DND-41 (cell line): ENCODE measurements at regions not wholly inside any gene's neighbourhood (a gene's known extent, or its start where the extent isn't known, plus 50 kb on each side); places are given as distances from the start of the nearest gene placed in this dataset.

Source experiments
- ATAC-seq: fragments of 200-7000 bp; cut with Tn5 transposase; 3 replicates; pipeline ENCODE4 v1.9.1; 2021; ENCODE audit warnings: low read depth; ENCODE audit not compliant: insufficient read depth
- DNase-seq: peaks from one replicate; pipeline ENCODE4 v3.0.0-alpha.2; 2020
- H2AFZ ChIP-seq: 2 replicates; pipeline ENCODE4 v1.6.0; 2012; ENCODE audit warnings: low read depth, low read length
- H3K27ac ChIP-seq: 2 replicates; pipeline ENCODE4 v1.5.1; 2012; ENCODE audit warnings: low read length, inconsistent platforms
- H3K27me3 ChIP-seq: fragments of 200-600 bp; sonication (generic); 2 replicates; pipeline ENCODE4 v1.6.0; 2012; ENCODE audit warnings: low read length, mild to moderate bottlenecking, inconsistent platforms; ENCODE audit not compliant: insufficient read depth, poor library complexity
- H3K36me3 ChIP-seq: 2 replicates; pipeline ENCODE4 v1.5.1; 2012; ENCODE audit warnings: low read length, inconsistent platforms; ENCODE audit not compliant: insufficient read depth
- H3K4me1 ChIP-seq: 2 replicates; pipeline ENCODE4 v1.5.1; 2012; ENCODE audit warnings: mild to moderate bottlenecking, low read length; ENCODE audit not compliant: insufficient read depth
- H3K4me2 ChIP-seq: 2 replicates; pipeline ENCODE4 v1.6.0; 2012; ENCODE audit warnings: mild to moderate bottlenecking, moderate library complexity, low read length, inconsistent platforms; ENCODE audit not compliant: insufficient read depth
- H3K4me3 ChIP-seq, 2 experiments: fragments of 200-600 bp in 1 of 2; shearing (Covaris generic) in 1 of 2; 2 replicates each; pipeline ENCODE4 v1.5.1; 2012 to 2016; ENCODE audit warnings: inconsistent platforms in 2 of 2, low read length in 2 of 2, mild to moderate bottlenecking in 2 of 2, low read depth in 1 of 2, moderate library complexity in 1 of 2
- H3K79me2 ChIP-seq: 2 replicates; pipeline ENCODE4 v1.6.0; 2012; ENCODE audit warnings: low read length, inconsistent platforms; ENCODE audit not compliant: insufficient read depth
- H3K9ac ChIP-seq: 2 replicates; pipeline ENCODE4 v1.6.0; 2012; ENCODE audit warnings: low read depth, mild to moderate bottlenecking, inconsistent platforms, low read length, moderate library complexity
- H3K9me3 ChIP-seq: 2 replicates; pipeline ENCODE4 v1.5.1; 2012; ENCODE audit warnings: low read length, moderate library complexity, mild to moderate bottlenecking, inconsistent platforms; ENCODE audit not compliant: insufficient read depth, severe bottlenecking
- H4K20me1 ChIP-seq: 2 replicates; pipeline ENCODE4 v1.6.0; 2012; ENCODE audit warnings: low read length; ENCODE audit not compliant: insufficient read depth
- CTCF ChIP-seq: IDR thresholded peaks from 2 replicates; pipeline ENCODE4 v1.5.1; 2012; ENCODE audit warnings: borderline replicate concordance, low read length, moderate library complexity, mild to moderate bottlenecking; ENCODE audit not compliant: poor library complexity, severe bottlenecking; ENCODE audit errors: extremely low read depth
- EZH2 ChIP-seq: IDR thresholded peaks from 3 replicates; pipeline ENCODE4 v1.6.1; 2012; ENCODE audit warnings: borderline replicate concordance, low read depth, mild to moderate bottlenecking, moderate library complexity, low read length, inconsistent platforms; ENCODE audit not compliant: severe bottlenecking

- Histone ChIP-seq H3K79me2 (no peaks in the 10 kb centered on the region), H3K4me2 (no peak overlapping the region), H3K9ac (no peak overlapping the region), H3K27ac (no peak overlapping the region), H3K9me3 (no peaks in the 10 kb centered on the region), H3K4me1 (no peaks in the 10 kb centered on the region), H2AFZ (no peak overlapping the region), H3K4me3 (no peak overlapping the region), H3K27me3 (no peaks in the 10 kb centered on the region), H3K36me3 (no peaks in the 10 kb centered on the region), H4K20me1 (no peaks in the 10 kb centered on the region)
- TF ChIP-seq CTCF: no peak
- no peak for TF ChIP-seq EZH2
- DNase-seq (no peak), ATAC-seq (no peak)
These were observed 1042.7 kb downstream of the EPHA7 start for GRCh38 chr6:92376691-92377090.

- no peak for DNase-seq
- Histone ChIP-seq H3K27ac (no peak overlapping the region), H3K4me1 (no peaks in the 10 kb centered on the region), H3K4me2 (no peak overlapping the region), H2AFZ (no peak overlapping the region), H3K36me3 (no peaks in the 10 kb centered on the region), H3K4me3 (no peak overlapping the region), H3K9me3 (no peaks in the 10 kb centered on the region), H3K79me2 (no peaks in the 10 kb centered on the region), H4K20me1 (no peaks in the 10 kb centered on the region), H3K27me3 (no peaks in the 10 kb centered on the region), H3K9ac (no peak overlapping the region)
- no peak for ATAC-seq
- TF ChIP-seq EZH2: no peak
These were observed 1047.8 kb downstream of the EPHA7 start for GRCh38 chr6:92371211-92372208.

GRCh38 chr6:92369309-92369708 lies 1050.0 kb downstream of the EPHA7 start:
- Histone ChIP-seq H3K4me2 (no peak overlapping the region), H3K79me2 (no peaks in the 10 kb centered on the region), H3K4me3 (no peak overlapping the region), H3K27ac (no peak overlapping the region), H2AFZ (no peak overlapping the region), H3K36me3 (no peaks in the 10 kb centered on the region), H4K20me1 (no peaks in the 10 kb centered on the region), H3K9me3 (no peaks in the 10 kb centered on the region), H3K4me1 (no peaks in the 10 kb centered on the region), H3K27me3 (no peaks in the 10 kb centered on the region), H3K9ac (no peak overlapping the region)
- TF ChIP-seq CTCF: no peak
- no peak for TF ChIP-seq EZH2
- no peak for DNase-seq
- no peak for ATAC-seq

GRCh38 chr6:92364948-92365541 lies 1054.3 kb downstream of the EPHA7 start:
- no peak overlapping the region for H2AFZ ChIP-seq
- no peak overlapping the region for H3K9ac ChIP-seq
- no peaks in the 10 kb centered on the region for H3K36me3 ChIP-seq
- no peaks in the 10 kb centered on the region for H3K27me3 ChIP-seq
- no peak overlapping the region for H3K4me3 ChIP-seq
- DNase-seq (no peak), ATAC-seq (no peak)
- no peaks in the 10 kb centered on the region for H3K9me3 ChIP-seq
- no peaks in the 10 kb centered on the region for H3K79me2 ChIP-seq
- no peaks in the 10 kb centered on the region for H4K20me1 ChIP-seq
- H3K4me2 ChIP-seq: no peak overlapping the region
- TF ChIP-seq CTCF (no peak), EZH2 (no peak)
- no peak overlapping the region for H3K27ac ChIP-seq
- no peaks in the 10 kb centered on the region for H3K4me1 ChIP-seq
